Neural progenitor cell (in vitro differentiated cells): ENCODE measurements at regions not wholly inside any gene's neighbourhood (a gene's known extent, or its start where the extent isn't known, plus 50 kb on each side); places are given as distances from the start of the nearest gene placed in this dataset.

ENCODE experiments used
- EZH2 ChIP-seq: fragments of 200-600 bp; sonication (generic); IDR thresholded peaks from 2 replicates; pipeline ENCODE4 v1.6.1; 2017; ENCODE audit warnings: antibody characterized with exemption, mild to moderate bottlenecking, moderate library complexity
- EZH2phosphoT487 ChIP-seq: fragments of 200-600 bp; sonication (generic); IDR thresholded peaks from 2 replicates; pipeline ENCODE4 v1.6.1; 2017; ENCODE audit warnings: antibody characterized with exemption
- TF ChIP-seq, protein P1 (sequence below): fragments of 200-600 bp; sonication (generic); IDR thresholded peaks from 2 replicates; pipeline ENCODE4 v1.5.1; 2017; ENCODE audit warnings: antibody characterized with exemption, mild to moderate bottlenecking

- TF ChIP-seq, protein P1, sequence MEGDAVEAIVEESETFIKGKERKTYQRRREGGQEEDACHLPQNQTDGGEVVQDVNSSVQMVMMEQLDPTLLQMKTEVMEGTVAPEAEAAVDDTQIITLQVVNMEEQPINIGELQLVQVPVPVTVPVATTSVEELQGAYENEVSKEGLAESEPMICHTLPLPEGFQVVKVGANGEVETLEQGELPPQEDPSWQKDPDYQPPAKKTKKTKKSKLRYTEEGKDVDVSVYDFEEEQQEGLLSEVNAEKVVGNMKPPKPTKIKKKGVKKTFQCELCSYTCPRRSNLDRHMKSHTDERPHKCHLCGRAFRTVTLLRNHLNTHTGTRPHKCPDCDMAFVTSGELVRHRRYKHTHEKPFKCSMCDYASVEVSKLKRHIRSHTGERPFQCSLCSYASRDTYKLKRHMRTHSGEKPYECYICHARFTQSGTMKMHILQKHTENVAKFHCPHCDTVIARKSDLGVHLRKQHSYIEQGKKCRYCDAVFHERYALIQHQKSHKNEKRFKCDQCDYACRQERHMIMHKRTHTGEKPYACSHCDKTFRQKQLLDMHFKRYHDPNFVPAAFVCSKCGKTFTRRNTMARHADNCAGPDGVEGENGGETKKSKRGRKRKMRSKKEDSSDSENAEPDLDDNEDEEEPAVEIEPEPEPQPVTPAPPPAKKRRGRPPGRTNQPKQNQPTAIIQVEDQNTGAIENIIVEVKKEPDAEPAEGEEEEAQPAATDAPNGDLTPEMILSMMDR, result no peak
- TF ChIP-seq EZH2, result no peak
- no peak for TF ChIP-seq EZH2phosphoT487
Measured at GRCh38 chr4:16382571-16382970, 156.3 kb upstream of the TAPT1 start.
